HFFc6 (cell line): ENCODE measurements at regions not wholly inside any gene's neighbourhood (a gene's known extent, or its start where the extent isn't known, plus 50 kb on each side); places are given as distances from the start of the nearest gene placed in this dataset.

Experiments used
- DNase-seq: peaks from one replicate; pipeline ENCODE4 v3.0.0-alpha.2; 2018
- H3K27ac Mint-ChIP-seq: 2 replicates; pipeline ENCODE4 v1.8.0; 2020; ENCODE audit warnings: mild to moderate bottlenecking, mixed read lengths
- H3K27me3 Mint-ChIP-seq: 2 replicates; pipeline ENCODE4 v1.8.0; 2021; ENCODE audit warnings: mild to moderate bottlenecking, moderate library complexity, mixed read lengths; ENCODE audit not compliant: insufficient read depth
- H3K36me3 Mint-ChIP-seq: 2 replicates; pipeline ENCODE4 v1.8.0; 2021; ENCODE audit warnings: low read depth, mixed read lengths
- H3K4me1 Mint-ChIP-seq: 2 replicates; pipeline ENCODE4 v1.8.0; 2020; ENCODE audit warnings: low read depth, mixed read lengths
- H3K4me3 Mint-ChIP-seq: 2 replicates; pipeline ENCODE4 v1.8.0; 2020; ENCODE audit warnings: mild to moderate bottlenecking, moderate library complexity, mixed read lengths
- H3K9me3 Mint-ChIP-seq: 2 replicates; pipeline ENCODE4 v1.8.0; 2020; ENCODE audit warnings: mild to moderate bottlenecking, mixed read lengths
- TF ChIP-seq, protein P1 (sequence below): fragments of 200-600 bp; sonication (generic); IDR thresholded peaks from 2 replicates; pipeline ENCODE4 v1.5.0; 2021; ENCODE audit warnings: antibody characterized with exemption, mild to moderate bottlenecking

DNA sequence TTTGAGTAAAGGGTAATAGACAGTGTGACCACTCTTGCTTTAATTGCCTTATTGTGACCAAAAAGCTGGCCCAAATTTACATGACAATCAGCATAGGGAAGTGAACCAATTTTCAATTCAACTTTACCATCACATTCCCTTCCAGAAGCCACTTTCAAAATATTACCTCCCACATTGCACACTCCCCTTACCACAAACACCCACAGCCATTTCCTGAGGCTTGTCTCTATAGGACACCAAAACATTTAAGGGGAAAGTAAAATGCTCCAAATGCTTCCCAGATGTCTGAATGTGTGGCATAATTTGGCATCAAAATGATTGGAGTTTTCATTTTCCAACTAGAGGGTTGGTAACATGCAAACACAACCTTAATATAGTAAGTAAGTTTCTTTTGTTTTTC, 616.1 kb downstream of the SLC4A3 start:
- DNase-seq, result no peak
- H3K27me3 Mint-ChIP-seq, result no peaks in the 10 kb centered on the region
- H3K4me1 Mint-ChIP-seq, result peaks cover 11% of the 10 kb centered on the region; the same call in 1 of the 2 replicates
- TF ChIP-seq, protein P1, sequence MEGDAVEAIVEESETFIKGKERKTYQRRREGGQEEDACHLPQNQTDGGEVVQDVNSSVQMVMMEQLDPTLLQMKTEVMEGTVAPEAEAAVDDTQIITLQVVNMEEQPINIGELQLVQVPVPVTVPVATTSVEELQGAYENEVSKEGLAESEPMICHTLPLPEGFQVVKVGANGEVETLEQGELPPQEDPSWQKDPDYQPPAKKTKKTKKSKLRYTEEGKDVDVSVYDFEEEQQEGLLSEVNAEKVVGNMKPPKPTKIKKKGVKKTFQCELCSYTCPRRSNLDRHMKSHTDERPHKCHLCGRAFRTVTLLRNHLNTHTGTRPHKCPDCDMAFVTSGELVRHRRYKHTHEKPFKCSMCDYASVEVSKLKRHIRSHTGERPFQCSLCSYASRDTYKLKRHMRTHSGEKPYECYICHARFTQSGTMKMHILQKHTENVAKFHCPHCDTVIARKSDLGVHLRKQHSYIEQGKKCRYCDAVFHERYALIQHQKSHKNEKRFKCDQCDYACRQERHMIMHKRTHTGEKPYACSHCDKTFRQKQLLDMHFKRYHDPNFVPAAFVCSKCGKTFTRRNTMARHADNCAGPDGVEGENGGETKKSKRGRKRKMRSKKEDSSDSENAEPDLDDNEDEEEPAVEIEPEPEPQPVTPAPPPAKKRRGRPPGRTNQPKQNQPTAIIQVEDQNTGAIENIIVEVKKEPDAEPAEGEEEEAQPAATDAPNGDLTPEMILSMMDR, result no peak
- no peak overlapping the region for H3K27ac Mint-ChIP-seq
- no peaks in the 10 kb centered on the region for H3K9me3 Mint-ChIP-seq
- no peaks in the 10 kb centered on the region for H3K36me3 Mint-ChIP-seq
- H3K4me3 Mint-ChIP-seq, result no peak overlapping the region

DNA sequence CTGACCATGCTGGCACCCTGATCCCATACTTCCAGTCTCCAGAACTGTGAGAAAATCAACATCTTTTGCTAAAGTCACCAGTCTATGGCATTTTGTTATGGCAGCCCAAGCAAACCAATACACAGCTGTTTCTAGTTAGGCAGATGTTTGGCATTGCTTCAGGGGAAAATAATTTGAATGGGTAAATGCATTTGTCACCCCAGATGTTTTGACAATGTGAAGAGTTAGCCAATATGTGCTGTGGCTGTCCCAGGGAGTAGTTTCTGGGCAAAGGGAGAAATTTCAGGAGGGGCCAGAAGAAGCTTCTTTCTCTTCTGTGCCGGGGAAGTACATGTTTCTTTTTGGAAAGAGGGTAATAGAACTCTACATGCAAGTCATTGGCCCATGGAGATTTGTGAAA, 619.0 kb downstream of the SLC4A3 start:
- TF ChIP-seq, protein P1, result no peak
- H3K9me3 Mint-ChIP-seq, result no peaks in the 10 kb centered on the region

DNA sequence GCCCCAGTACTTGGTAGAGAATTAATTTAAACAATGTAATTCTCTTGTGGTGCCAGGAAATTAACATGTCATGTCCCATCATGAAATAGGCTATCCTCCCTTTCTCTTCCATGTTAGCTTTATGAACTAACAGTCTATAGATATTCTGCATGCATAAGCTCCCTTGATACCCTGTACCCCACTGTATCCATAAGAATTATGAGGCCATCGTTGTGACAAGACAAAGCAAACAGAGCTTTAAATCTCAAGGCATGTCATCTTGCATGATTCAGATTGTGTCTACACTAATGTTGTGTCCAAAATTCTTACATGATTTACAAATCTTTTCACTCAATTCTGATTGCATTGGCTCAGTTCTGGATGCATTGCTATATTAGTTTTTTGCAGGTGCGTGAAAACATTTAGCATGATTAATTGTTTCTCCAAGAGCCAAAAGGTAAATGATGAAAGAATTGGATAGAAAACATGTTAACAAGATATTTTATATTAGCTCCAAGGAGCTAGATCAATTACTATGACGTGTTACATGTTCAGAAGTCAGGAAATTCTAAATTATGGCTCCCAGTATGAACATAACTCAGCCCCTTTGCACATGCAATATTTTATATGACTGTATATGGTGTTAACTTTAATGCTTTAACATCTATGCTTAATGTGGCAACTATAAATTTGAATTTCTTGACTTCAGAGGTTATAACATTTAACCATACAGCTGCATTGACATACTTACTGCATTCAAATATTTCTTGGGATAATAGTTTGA, 620.3 kb downstream of the SLC4A3 start:
- no peak for DNase-seq
- Mint-ChIP-seq H3K9me3 (no peaks in the 10 kb centered on the region), H3K27ac (no peak overlapping the region), H3K27me3 (no peaks in the 10 kb centered on the region), H3K4me3 (no peak overlapping the region), H3K36me3 (no peaks in the 10 kb centered on the region), H3K4me1 (peaks cover 7% of the 10 kb centered on the region; the same call in 1 of the 2 replicates)
- TF ChIP-seq, protein P1, result no peak

More for the DNA sequence above, 619.0 kb downstream of the SLC4A3 start:
- peaks cover 8% of the 10 kb centered on the region; the same call in 1 of the 2 replicates for H3K4me1 Mint-ChIP-seq
- H3K4me3 Mint-ChIP-seq, result no peak overlapping the region
- H3K27me3 Mint-ChIP-seq, result no peaks in the 10 kb centered on the region
- H3K27ac Mint-ChIP-seq, result no peak overlapping the region
- DNase-seq, result no peak
- no peaks in the 10 kb centered on the region for H3K36me3 Mint-ChIP-seq

DNA sequence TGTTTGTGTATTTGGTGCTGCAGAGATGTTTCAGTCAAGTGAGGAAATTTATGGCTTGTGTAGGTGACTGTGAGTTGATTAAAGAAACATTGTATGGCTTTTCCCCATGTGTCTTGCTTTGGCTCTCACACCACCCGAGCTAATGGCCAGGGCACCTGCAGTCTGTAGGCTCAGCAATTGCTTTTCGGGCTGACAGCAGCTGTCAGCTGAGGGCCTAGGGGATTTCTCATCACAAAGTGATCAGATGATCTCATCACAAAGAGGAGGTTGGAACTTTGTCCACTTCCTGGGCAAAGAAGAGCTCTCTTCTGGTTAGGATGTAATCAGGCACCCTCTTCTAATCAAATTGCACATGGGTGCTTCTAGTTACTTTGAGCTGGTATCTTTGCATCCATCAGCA, 632.2 kb downstream of the SLC4A3 start:
- DNase-seq, result no peak
- TF ChIP-seq, protein P1, result no peak
- H3K4me3 Mint-ChIP-seq, result no peak overlapping the region
- H3K27me3 Mint-ChIP-seq, result no peaks in the 10 kb centered on the region
- no peaks in the 10 kb centered on the region for H3K9me3 Mint-ChIP-seq
- H3K36me3 Mint-ChIP-seq, result no peaks in the 10 kb centered on the region
- H3K4me1 Mint-ChIP-seq, result peaks cover 17% of the 10 kb centered on the region
- no peak overlapping the region for H3K27ac Mint-ChIP-seq

DNA sequence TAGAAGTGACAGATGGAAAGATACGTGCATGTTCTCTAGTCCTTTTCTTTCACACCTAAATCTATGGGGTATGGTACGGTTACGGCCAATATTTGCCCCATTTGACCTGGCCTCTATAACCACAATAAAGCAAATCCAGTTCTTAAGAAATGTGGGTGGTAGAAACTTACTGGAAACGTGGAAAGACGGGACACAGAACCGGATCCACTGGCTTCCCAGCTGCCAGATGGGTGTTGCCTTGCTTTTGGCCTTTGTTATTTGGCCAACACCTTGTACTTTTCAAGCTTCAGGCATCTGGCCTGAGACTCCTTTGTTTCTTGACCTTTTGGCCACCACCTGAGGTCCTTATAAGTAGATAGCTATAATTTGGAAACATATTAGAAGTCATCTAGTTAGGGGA, 635.9 kb downstream of the SLC4A3 start:
- Mint-ChIP-seq H3K9me3 (no peaks in the 10 kb centered on the region), H3K4me1 (peaks cover 17% of the 10 kb centered on the region), H3K36me3 (no peaks in the 10 kb centered on the region), H3K27me3 (no peaks in the 10 kb centered on the region), H3K4me3 (no peak overlapping the region), H3K27ac (no peak overlapping the region)
- no peak for DNase-seq
- TF ChIP-seq, protein P1, result no peak
